Activated T-helper 17 cell treated with anti-CD3 and anti-CD28 coated beads, Interleukin-2, amount 50 U/mL, for 72 hours (primary cell): ENCODE measurements at regions not wholly inside any gene's neighbourhood (a gene's known extent, or its start where the extent isn't known, plus 50 kb on each side); places are given as distances from the start of the nearest gene placed in this dataset.

ENCODE experiments used
- ATAC-seq: fragments of 150-1000 bp; cut with Tn5 transposase; replicated peaks from 2 replicates; pipeline ENCODE4 v1.10.0; 2021; ENCODE audit warnings: mild to moderate bottlenecking, moderate library complexity
- H3K27ac Mint-ChIP-seq: one replicate; pipeline ENCODE4 v1.8.0; 2022; ENCODE audit warnings: mixed read lengths
- H3K27me3 Mint-ChIP-seq: one replicate; pipeline ENCODE4 v1.8.0; 2022; ENCODE audit warnings: mixed read lengths
- H3K36me3 Mint-ChIP-seq: one replicate; pipeline ENCODE4 v1.8.0; 2022; ENCODE audit warnings: low read depth, mild to moderate bottlenecking, mixed read lengths
- H3K4me1 Mint-ChIP-seq: one replicate; pipeline ENCODE4 v1.8.0; 2022; ENCODE audit warnings: mixed read lengths
- H3K4me3 Mint-ChIP-seq: one replicate; pipeline ENCODE4 v1.8.0; 2022; ENCODE audit warnings: mild to moderate bottlenecking, mixed read lengths
- H3K9me3 Mint-ChIP-seq: one replicate; pipeline ENCODE4 v1.8.0; 2022; ENCODE audit warnings: mixed read lengths

DNA sequence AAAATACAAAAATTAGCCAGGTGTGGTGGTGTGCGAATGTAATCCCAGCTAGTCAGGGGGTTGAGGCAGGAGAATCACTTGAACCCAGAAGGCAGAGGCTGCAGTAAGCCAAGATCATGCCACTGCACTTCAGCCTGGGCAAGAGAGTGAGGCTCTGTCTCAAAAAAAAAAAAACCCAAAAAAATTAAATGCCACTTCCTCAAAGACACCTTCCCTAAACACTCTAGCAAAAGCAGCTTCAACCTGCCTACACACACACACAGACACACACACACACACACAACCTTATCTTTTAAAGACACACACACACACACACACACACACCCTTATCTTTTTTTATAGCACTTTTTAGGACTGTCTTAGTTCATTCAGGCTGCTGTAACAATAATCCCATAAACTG is 201.7 kb upstream of the PSMD7 start:
- Mint-ChIP-seq H3K27ac (no peak overlapping the region), H3K27me3 (no peaks in the 10 kb centered on the region), H3K4me3 (no peak overlapping the region), H3K9me3 (no peaks in the 10 kb centered on the region), H3K36me3 (no peaks in the 10 kb centered on the region), H3K4me1 (no peaks in the 10 kb centered on the region)
- ATAC-seq, result no peak

DNA sequence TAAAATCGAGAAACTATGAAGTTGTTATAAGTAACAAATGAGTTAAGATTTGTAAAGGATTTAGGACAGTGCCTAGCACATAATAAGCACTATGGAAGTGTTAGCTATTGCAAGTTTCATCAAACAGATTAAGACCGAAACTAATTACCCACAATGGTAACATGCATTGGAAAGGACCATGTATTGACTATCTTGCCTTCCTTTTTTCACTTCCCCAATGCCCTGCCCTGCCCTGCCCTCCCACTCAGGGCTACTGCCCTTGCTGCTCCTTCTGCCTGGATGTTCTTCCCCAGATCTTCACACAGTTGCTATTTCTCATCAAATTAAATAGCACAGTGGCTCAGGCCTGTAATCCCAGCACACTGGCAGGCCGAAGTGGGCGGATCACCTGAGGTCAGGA is 202.1 kb upstream of the PSMD7 start:
- H3K4me1 Mint-ChIP-seq, result no peaks in the 10 kb centered on the region
- no peaks in the 10 kb centered on the region for H3K27me3 Mint-ChIP-seq
- H3K36me3 Mint-ChIP-seq, result no peaks in the 10 kb centered on the region
- no peak overlapping the region for H3K27ac Mint-ChIP-seq
- ATAC-seq, result no peak
- H3K9me3 Mint-ChIP-seq, result no peaks in the 10 kb centered on the region
- H3K4me3 Mint-ChIP-seq, result no peak overlapping the region

- Mint-ChIP-seq H3K4me3 (no peak overlapping the region), H3K27me3 (no peaks in the 10 kb centered on the region), H3K4me1 (no peaks in the 10 kb centered on the region), H3K36me3 (no peaks in the 10 kb centered on the region), H3K27ac (no peak overlapping the region), H3K9me3 (no peaks in the 10 kb centered on the region)
- no peak for ATAC-seq
Observed at GRCh38 chr16:74092336-74092735, 204.3 kb upstream of the PSMD7 start.

DNA sequence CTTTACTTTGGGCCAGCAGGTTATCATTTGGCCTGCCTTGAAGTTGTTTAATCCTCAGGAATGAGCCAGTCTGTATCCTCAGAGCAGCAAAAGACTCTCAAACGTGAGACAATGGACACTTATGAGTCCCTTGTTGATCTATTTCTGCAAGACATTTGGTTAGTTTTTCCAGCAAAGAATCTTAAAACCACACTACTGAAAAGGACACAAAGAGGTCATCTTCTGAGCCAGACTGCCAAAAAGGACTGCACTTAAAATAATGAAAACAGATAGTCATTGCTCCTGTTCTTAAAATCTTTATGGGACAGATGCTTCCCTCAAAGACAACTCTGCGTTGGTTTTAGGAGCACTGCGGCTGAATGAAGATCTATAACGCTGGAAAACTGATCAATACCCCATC is 205.7 kb upstream of the PSMD7 start:
- H3K27me3 Mint-ChIP-seq, result no peaks in the 10 kb centered on the region
- H3K4me3 Mint-ChIP-seq, result no peak overlapping the region
- ATAC-seq, result no peak
- no peaks in the 10 kb centered on the region for H3K9me3 Mint-ChIP-seq
- no peaks in the 10 kb centered on the region for H3K36me3 Mint-ChIP-seq
- H3K27ac Mint-ChIP-seq, result no peak overlapping the region
- H3K4me1 Mint-ChIP-seq, result no peaks in the 10 kb centered on the region

GRCh38 chr16:74083541-74083940 is 213.1 kb upstream of the PSMD7 start:
- ATAC-seq, result no peak
- Mint-ChIP-seq H3K36me3 (no peaks in the 10 kb centered on the region), H3K4me3 (no peak overlapping the region), H3K27ac (no peak overlapping the region), H3K4me1 (no peaks in the 10 kb centered on the region), H3K27me3 (peaks cover 5% of the 10 kb centered on the region), H3K9me3 (no peaks in the 10 kb centered on the region)

DNA sequence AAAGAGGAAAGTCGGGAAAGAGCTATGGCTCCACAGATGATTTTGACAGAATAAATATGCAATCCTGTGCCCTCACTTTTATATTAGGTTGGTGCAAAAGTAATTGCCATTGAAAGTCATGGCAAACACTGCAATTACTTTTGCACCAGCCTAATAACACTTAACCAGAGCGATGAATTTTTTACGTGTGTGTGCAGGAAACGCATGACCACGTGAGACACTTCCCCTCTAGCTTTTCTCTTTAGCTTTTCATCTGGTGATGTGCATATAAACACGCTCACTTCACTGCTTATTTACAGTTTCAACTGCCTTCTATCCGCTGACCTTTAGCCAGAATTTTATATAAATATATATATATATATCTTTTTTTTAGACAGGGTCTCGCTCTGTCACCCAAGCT is 216.3 kb upstream of the PSMD7 start:
- no peak for ATAC-seq
- Mint-ChIP-seq H3K27ac (no peak overlapping the region), H3K4me3 (no peak overlapping the region), H3K27me3 (peaks cover 9% of the 10 kb centered on the region), H3K9me3 (peaks cover 4% of the 10 kb centered on the region), H3K36me3 (no peaks in the 10 kb centered on the region), H3K4me1 (no peaks in the 10 kb centered on the region)

DNA sequence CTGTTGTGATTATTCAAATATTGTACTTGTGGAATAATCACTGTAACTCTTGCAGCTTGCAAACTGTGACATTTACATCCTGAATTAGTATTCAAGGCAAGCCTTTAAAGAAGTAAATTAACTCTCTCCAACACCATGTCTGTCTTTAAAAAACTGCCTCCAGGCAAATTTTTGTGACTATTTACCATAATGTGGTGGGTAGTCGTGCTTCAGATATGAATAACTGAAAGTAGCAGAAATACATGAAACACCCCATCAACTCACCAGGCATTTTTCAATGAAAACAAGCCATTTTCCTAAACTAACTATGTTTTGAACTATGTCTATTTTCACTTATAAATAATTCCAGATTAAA is 217.4 kb upstream of the PSMD7 start:
- Mint-ChIP-seq H3K27me3 (peaks cover 7% of the 10 kb centered on the region), H3K36me3 (no peaks in the 10 kb centered on the region), H3K27ac (no peak overlapping the region), H3K4me3 (no peak overlapping the region), H3K9me3 (peaks cover 9% of the 10 kb centered on the region), H3K4me1 (no peaks in the 10 kb centered on the region)
- ATAC-seq, result no peak

DNA sequence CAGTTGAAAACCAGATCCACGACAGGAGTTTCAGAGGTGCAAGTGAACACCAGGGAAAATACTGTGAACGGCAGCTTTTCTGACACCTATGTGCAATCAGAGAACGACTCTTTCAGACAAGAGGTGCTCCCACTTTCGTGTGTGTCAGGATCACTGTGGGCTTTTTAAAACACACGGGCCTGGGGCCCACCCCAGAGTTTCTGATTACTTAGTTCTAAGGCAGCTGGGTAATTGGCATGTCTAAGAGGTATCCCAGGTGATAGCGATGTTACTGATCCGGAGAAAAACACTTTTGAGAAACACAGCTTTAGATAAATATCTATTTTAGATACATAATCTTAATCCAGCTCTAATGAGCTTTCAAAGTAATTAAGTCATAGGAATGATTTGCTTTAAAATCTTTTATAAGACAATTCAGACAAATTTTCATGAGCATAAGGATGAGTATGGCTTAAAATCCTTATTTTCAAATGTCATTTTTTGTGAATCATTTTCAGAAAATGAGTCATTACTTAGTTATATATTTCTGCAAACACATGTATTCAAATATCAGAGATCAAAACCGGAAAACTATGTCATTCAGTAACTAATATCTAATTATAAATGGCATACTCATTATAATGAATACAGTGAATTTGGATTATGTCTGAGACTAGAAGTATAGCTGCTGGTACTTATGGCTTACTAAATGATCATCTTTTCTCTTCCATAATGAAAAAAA is 217.9 kb upstream of the PSMD7 start:
- peaks cover 7% of the 10 kb centered on the region for H3K27me3 Mint-ChIP-seq
- H3K36me3 Mint-ChIP-seq, result no peaks in the 10 kb centered on the region
- H3K4me1 Mint-ChIP-seq, result no peaks in the 10 kb centered on the region
- no peak for ATAC-seq
- no peak overlapping the region for H3K4me3 Mint-ChIP-seq
- H3K9me3 Mint-ChIP-seq, result peaks cover 10% of the 10 kb centered on the region
- H3K27ac Mint-ChIP-seq, result no peak overlapping the region

DNA sequence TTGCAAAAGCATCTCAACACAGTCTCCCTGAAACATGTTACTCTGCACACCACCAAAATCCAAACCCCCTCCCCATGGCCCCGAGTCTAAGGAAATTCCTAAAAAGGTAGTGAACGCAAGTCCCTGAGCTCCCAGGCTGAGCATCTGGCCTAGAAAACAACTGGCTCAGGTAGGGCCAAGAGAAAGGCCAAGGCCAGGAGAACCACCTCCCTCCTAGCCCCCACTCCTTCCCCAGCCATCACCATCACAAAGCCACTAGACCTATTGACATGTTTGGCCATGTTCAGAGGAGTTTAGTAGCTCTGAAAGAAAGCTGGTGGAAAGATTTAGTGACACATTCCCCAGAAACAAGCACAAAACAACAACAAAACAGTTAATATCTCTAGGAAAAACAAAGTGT is 220.0 kb upstream of the PSMD7 start:
- Mint-ChIP-seq H3K27ac (no peak overlapping the region), H3K4me1 (no peaks in the 10 kb centered on the region), H3K36me3 (no peaks in the 10 kb centered on the region), H3K4me3 (no peak overlapping the region), H3K9me3 (peaks cover 13% of the 10 kb centered on the region), H3K27me3 (peaks cover 10% of the 10 kb centered on the region)
- ATAC-seq, result no peak

- no peaks in the 10 kb centered on the region for H3K36me3 Mint-ChIP-seq
- H3K4me1 Mint-ChIP-seq, result no peaks in the 10 kb centered on the region
- H3K27me3 Mint-ChIP-seq, result peaks cover 10% of the 10 kb centered on the region
- H3K4me3 Mint-ChIP-seq, result no peak overlapping the region
- H3K27ac Mint-ChIP-seq, result no peak overlapping the region
- ATAC-seq, result no peak
- peaks cover 13% of the 10 kb centered on the region for H3K9me3 Mint-ChIP-seq
Observed at GRCh38 chr16:74075393-74075792, 221.2 kb upstream of the PSMD7 start.

DNA sequence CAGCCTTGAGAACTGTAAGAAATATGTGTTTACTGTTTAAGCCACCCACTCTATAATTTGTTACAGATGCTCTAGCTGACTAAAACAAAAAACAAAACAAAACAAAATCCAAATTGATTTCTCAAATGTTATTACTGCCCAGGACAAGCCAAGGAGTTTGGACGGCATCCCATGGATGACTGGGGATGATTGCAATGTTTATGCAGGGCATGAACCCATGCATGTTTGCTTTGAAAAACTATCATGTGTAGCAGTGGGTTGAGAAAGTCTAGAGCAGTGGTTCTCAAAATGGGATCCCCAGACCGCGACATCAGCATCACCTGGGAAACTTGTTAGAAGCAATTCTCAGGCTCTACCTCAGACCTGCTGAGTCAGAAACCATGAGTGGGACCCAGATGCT is 223.2 kb upstream of the PSMD7 start:
- H3K36me3 Mint-ChIP-seq, result no peaks in the 10 kb centered on the region

DNA sequence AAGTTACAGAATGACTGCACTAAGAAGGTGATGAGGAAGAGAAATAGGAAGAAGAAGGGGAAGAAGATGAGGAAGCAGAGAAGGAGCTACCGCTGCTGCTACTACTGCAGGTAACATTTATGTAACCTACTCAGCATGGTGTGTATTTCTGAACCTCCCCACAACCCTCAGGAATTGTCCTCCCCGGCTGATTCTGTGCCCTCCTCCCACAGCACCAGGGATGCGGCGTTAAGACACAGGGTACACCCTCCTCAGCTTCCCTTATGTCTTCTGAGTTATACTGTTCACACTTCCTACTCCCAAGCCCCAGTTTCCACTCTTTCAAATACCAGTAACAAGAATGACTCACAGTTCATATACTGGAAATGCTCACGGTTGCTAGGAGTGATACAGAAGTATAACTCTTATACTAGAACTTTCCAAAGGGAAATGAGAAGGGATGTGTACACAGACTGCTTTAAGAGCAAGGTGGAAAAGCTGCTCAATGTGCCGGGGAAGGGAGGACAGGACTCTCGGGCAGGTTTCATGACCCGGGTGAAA is 224.5 kb upstream of the PSMD7 start:
- no peak overlapping the region for H3K27ac Mint-ChIP-seq
- no peak for ATAC-seq
- peaks cover 10% of the 10 kb centered on the region for H3K27me3 Mint-ChIP-seq
- no peak overlapping the region for H3K4me3 Mint-ChIP-seq
- no peaks in the 10 kb centered on the region for H3K36me3 Mint-ChIP-seq
- peaks cover 13% of the 10 kb centered on the region for H3K9me3 Mint-ChIP-seq
- no peaks in the 10 kb centered on the region for H3K4me1 Mint-ChIP-seq

More for the DNA sequence above, 223.2 kb upstream of the PSMD7 start:
- ATAC-seq, result no peak
- Mint-ChIP-seq H3K9me3 (peaks cover 13% of the 10 kb centered on the region), H3K27me3 (peaks cover 10% of the 10 kb centered on the region), H3K27ac (no peak overlapping the region), H3K4me3 (no peak overlapping the region), H3K4me1 (no peaks in the 10 kb centered on the region)

GRCh38 chr16:74070237-74070636 is 226.4 kb upstream of the PSMD7 start:
- no peak for ATAC-seq
- peaks cover 13% of the 10 kb centered on the region for H3K27me3 Mint-ChIP-seq
- peaks cover 8% of the 10 kb centered on the region for H3K9me3 Mint-ChIP-seq
- no peak overlapping the region for H3K4me3 Mint-ChIP-seq
- no peaks in the 10 kb centered on the region for H3K36me3 Mint-ChIP-seq
- H3K27ac Mint-ChIP-seq, result no peak overlapping the region
- H3K4me1 Mint-ChIP-seq, result no peaks in the 10 kb centered on the region

GRCh38 chr16:74064120-74064735 is 232.4 kb upstream of the PSMD7 start:
- Mint-ChIP-seq H3K36me3 (no peaks in the 10 kb centered on the region), H3K27ac (no peak overlapping the region), H3K27me3 (peaks cover 16% of the 10 kb centered on the region), H3K4me1 (no peaks in the 10 kb centered on the region), H3K9me3 (no peaks in the 10 kb centered on the region), H3K4me3 (no peak overlapping the region)
- peak; percentile 47 for ATAC-seq

GRCh38 chr16:74053826-74054225 is 242.8 kb upstream of the PSMD7 start:
- H3K27ac Mint-ChIP-seq, result no peak overlapping the region
- no peak overlapping the region for H3K4me3 Mint-ChIP-seq
- peaks cover 10% of the 10 kb centered on the region for H3K27me3 Mint-ChIP-seq
- H3K4me1 Mint-ChIP-seq, result no peaks in the 10 kb centered on the region
- ATAC-seq, result no peak
- no peaks in the 10 kb centered on the region for H3K36me3 Mint-ChIP-seq
- peaks cover 12% of the 10 kb centered on the region for H3K9me3 Mint-ChIP-seq
